SK-N-SH (cell line): ENCODE measurements at regions not wholly inside any gene's neighbourhood (a gene's known extent, or its start where the extent isn't known, plus 50 kb on each side); places are given as distances from the start of the nearest gene placed in this dataset.

Source experiments
- CTCF ChIA-PET: fragments of 300-600, 350-600 bp; formaldehyde crosslinking; extraction: SDS; loops from one replicate; lab custom pipeline; 2021; lab: Yijun Ruan, JAX
- POLR2A ChIA-PET: fragments of 350-600 bp; sonication (Branson Sonifier 250); formaldehyde crosslinking; extraction: SDS; loops from one replicate; lab custom pipeline; 2020; ENCODE audit warnings: antibody characterized with exemption, inconsistent platforms; lab: Yijun Ruan, JAX
- DNase-seq: peaks from one replicate; pipeline ENCODE4 v3.0.0; 2012
- H2AFZ ChIP-seq: fragments of 200-600 bp; sonication (generic); 2 replicates; pipeline ENCODE4 v1.8.1; 2016; ENCODE audit warnings: antibody characterized with exemption, mild to moderate bottlenecking, low read depth
- H3F3A ChIP-seq: fragments of 200-600 bp; sonication (generic); replicated peaks from 2 replicates; pipeline ENCODE3; 2016; ENCODE audit warnings: antibody characterized with exemption, mild to moderate bottlenecking; ENCODE audit not compliant: insufficient read depth
- H3K27ac ChIP-seq, 2 experiments: fragments of 200-500 bp in 1 of 2; fragments of 200-600 bp in 1 of 2; sonication (Bioruptor generic) in 1 of 2; sonication (generic), shearing (Covaris generic) in 1 of 2; 2 replicates each; pipeline versions ENCODE4 v1.5.1 to v1.6.1; 2014 to 2016; ENCODE audit warnings: low read depth in 2 of 2, inconsistent platforms in 1 of 2, low read length in 1 of 2, mild to moderate bottlenecking in 1 of 2, mixed read lengths in 1 of 2
- H3K27me3 ChIP-seq: fragments of 200-600 bp; sonication (generic), shearing (Covaris generic); 2 replicates; pipeline ENCODE4 v1.6.1; 2016; ENCODE audit warnings: mixed run types; ENCODE audit not compliant: insufficient read depth
- H3K36me3 ChIP-seq, 2 experiments: fragments of 200-500 bp in 1 of 2; fragments of 200-600 bp in 1 of 2; sonication (Bioruptor generic) in 1 of 2; sonication (generic) in 1 of 2; replicated peaks in 1 of 2; 2 replicates each; pipeline versions ENCODE3 to v1.5.1; 2014 to 2016; ENCODE audit warnings: low read length in 1 of 2, mild to moderate bottlenecking in 1 of 2; ENCODE audit not compliant: insufficient read depth in 2 of 2, control insufficient read depth in 1 of 2
- H3K4me1 ChIP-seq, 2 experiments: fragments of 200-500 bp in 1 of 2; fragments of 200-600 bp in 1 of 2; sonication (Bioruptor generic) in 1 of 2; sonication (generic), shearing (Covaris generic) in 1 of 2; 2 replicates each; pipeline versions ENCODE4 v1.5.1 to v1.6.1; 2014 to 2016; ENCODE audit warnings: low read depth in 1 of 2, low read length in 1 of 2, mixed run types in 1 of 2; ENCODE audit not compliant: insufficient read depth in 2 of 2, control insufficient read depth in 1 of 2
- H3K4me2 ChIP-seq: fragments of 200-600 bp; sonication (generic), shearing (Covaris generic); 2 replicates; pipeline ENCODE4 v1.6.1; 2017; ENCODE audit warnings: mixed run types
- H3K4me3 ChIP-seq, 2 experiments: fragments of 200-500 bp in 1 of 2; fragments of 200-600 bp in 1 of 2; sonication (Bioruptor generic) in 1 of 2; sonication (generic), shearing (Covaris generic) in 1 of 2; 2 replicates each; pipeline versions ENCODE4 v1.5.1 to v1.8.1; 2014 to 2016; ENCODE audit warnings: low read depth in 2 of 2, inconsistent platforms in 1 of 2, low read length in 1 of 2, mild to moderate bottlenecking in 1 of 2, mixed read lengths in 1 of 2, moderate library complexity in 1 of 2
- H3K79me2 ChIP-seq: fragments of 200-600 bp; sonication (generic); 2 replicates; pipeline ENCODE4 v1.8.1; 2017; ENCODE audit warnings: mild to moderate bottlenecking; ENCODE audit not compliant: insufficient read depth
- H3K9ac ChIP-seq: fragments of 200-600 bp; sonication (generic); 2 replicates; pipeline ENCODE4 v1.6.1; 2017; ENCODE audit warnings: mixed run types
- H3K9me2 ChIP-seq: fragments of 200-600 bp; sonication (generic); 2 replicates; pipeline ENCODE4 v1.6.1; 2017; ENCODE audit warnings: mixed run types
- H3K9me3 ChIP-seq: fragments of 200-600 bp; sonication (generic); 2 replicates; pipeline ENCODE4 v1.6.1; 2017; ENCODE audit warnings: mixed run types, mild to moderate bottlenecking, moderate library complexity
- H4K20me1 ChIP-seq: fragments of 200-600 bp; sonication (generic); 2 replicates; pipeline ENCODE4 v1.6.1; 2017; ENCODE audit warnings: mild to moderate bottlenecking, mixed run types; ENCODE audit not compliant: insufficient read depth
- FOSL2 ChIP-seq: IDR thresholded peaks from 2 replicates; pipeline ENCODE4 v1.4.0; 2012; ENCODE audit warnings: low read depth, mild to moderate bottlenecking, moderate library complexity, borderline replicate concordance
- FOXJ3 ChIP-seq: sonication (generic); formaldehyde crosslinking; IDR thresholded peaks from 2 replicates; pipeline ENCODE4 v1.5.1; 2020; ENCODE audit warnings: mild to moderate bottlenecking, missing genetic modification reagents
- GABPA ChIP-seq: IDR thresholded peaks from 2 replicates; pipeline ENCODE4 v1.4.0; 2012; ENCODE audit warnings: low read depth, mild to moderate bottlenecking
- JUND ChIP-seq: IDR thresholded peaks from 2 replicates; pipeline ENCODE4 v1.4.0; 2012
- MXI1 ChIP-seq: IDR thresholded peaks from 2 replicates; pipeline ENCODE4 v1.6.1; 2012; ENCODE audit warnings: mild to moderate bottlenecking, low read depth, low read length, improper control_type of control experiment
- NFIC ChIP-seq: IDR thresholded peaks from 2 replicates; pipeline ENCODE4 v1.4.0; 2012; ENCODE audit warnings: borderline replicate concordance
- NRF1 ChIP-seq: IDR thresholded peaks from 2 replicates; pipeline ENCODE4 v1.6.1; 2012; ENCODE audit warnings: low read depth, mild to moderate bottlenecking, low read length
- POLR2AphosphoS5 ChIP-seq: IDR thresholded peaks from 2 replicates; pipeline ENCODE4 v1.6.1; 2012; ENCODE audit warnings: low read depth, low read length
- RCOR1 ChIP-seq: fragments of 150-350 bp; IDR thresholded peaks from 2 replicates; pipeline ENCODE4 v1.6.1; 2017; ENCODE audit warnings: antibody characterized with exemption, low read length
- RFX5 ChIP-seq: IDR thresholded peaks from 2 replicates; pipeline ENCODE4 v1.6.1; 2012; ENCODE audit warnings: mild to moderate bottlenecking, improper control_type of control experiment, low read length
- RXRA ChIP-seq: IDR thresholded peaks from 2 replicates; pipeline ENCODE4 v1.4.0; 2012; ENCODE audit warnings: low read depth, mild to moderate bottlenecking, borderline replicate concordance
- SIN3A ChIP-seq: IDR thresholded peaks from 2 replicates; pipeline ENCODE4 v1.6.1; 2012; ENCODE audit warnings: low read depth, mild to moderate bottlenecking, low read length, moderate library complexity, borderline replicate concordance
- SMC3 ChIP-seq: IDR thresholded peaks from 2 replicates; pipeline ENCODE4 v1.6.1; 2012; ENCODE audit warnings: low read depth, low read length, improper control_type of control experiment
- WGBS: methylation state at CpG from one replicate; pipeline ENCODE4 v1.1.6; 2017; ENCODE audit warnings: low lambda C conversion rate; 5-methylcytosine and 5-hydroxymethylcytosine counted together
- TF ChIP-seq, protein P1 (sequence below): IDR thresholded peaks from 2 replicates; pipeline ENCODE4 v1.4.0; 2012; ENCODE audit warnings: low read depth, borderline replicate concordance
- TF ChIP-seq, protein P2 (sequence below): IDR thresholded peaks from 2 replicates; pipeline ENCODE4 v1.4.0; 2012; ENCODE audit warnings: low read depth
- TF ChIP-seq, protein P3 (sequence below): IDR thresholded peaks from 2 replicates; pipeline ENCODE4 v1.4.0; 2012; ENCODE audit warnings: low read depth, borderline replicate concordance
- TF ChIP-seq, protein P4 (sequence below): fragments of 200-600 bp; sonication (generic); IDR thresholded peaks from 2 replicates; pipeline ENCODE4 v1.6.1; 2017; ENCODE audit warnings: antibody characterized with exemption, mild to moderate bottlenecking, moderate library complexity

DNA sequence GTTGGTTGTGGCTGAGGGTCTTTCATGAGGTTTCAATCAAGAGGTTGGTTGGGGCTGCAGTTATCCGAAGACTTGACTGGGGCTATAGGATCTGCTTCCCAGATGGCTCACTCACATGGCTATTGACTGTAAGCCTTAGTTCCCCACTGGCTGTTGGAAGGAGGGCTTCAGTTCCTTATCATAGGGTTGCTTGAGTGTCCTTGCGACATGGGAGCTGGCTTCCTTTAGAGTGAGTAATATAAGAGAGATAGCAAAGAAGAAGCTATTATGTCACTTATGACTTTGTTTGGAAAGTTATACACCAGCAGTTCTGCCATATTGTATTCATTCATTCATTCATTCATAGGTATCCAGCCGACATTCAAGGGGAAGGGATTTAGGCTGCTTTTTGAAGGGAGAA lies 121.4 kb upstream of the WSCD1 start:
- no peak overlapping the region for H2AFZ ChIP-seq
- H3K4me2 ChIP-seq = no peak overlapping the region
- no peak for DNase-seq
- no peak overlapping the region for H3K4me3 ChIP-seq
- CTCF ChIA-PET = no interaction called here
- H3K4me1 ChIP-seq = no peaks in the 10 kb centered on the region
- H4K20me1 ChIP-seq = no peaks in the 10 kb centered on the region
- H3K36me3 ChIP-seq = no peaks in the 10 kb centered on the region
- no peaks in the 10 kb centered on the region for H3F3A ChIP-seq
- H3K27ac ChIP-seq = no peak overlapping the region
- no peaks in the 10 kb centered on the region for H3K79me2 ChIP-seq
- no peaks in the 10 kb centered on the region for H3K9me3 ChIP-seq
- TF ChIP-seq, protein P1, sequence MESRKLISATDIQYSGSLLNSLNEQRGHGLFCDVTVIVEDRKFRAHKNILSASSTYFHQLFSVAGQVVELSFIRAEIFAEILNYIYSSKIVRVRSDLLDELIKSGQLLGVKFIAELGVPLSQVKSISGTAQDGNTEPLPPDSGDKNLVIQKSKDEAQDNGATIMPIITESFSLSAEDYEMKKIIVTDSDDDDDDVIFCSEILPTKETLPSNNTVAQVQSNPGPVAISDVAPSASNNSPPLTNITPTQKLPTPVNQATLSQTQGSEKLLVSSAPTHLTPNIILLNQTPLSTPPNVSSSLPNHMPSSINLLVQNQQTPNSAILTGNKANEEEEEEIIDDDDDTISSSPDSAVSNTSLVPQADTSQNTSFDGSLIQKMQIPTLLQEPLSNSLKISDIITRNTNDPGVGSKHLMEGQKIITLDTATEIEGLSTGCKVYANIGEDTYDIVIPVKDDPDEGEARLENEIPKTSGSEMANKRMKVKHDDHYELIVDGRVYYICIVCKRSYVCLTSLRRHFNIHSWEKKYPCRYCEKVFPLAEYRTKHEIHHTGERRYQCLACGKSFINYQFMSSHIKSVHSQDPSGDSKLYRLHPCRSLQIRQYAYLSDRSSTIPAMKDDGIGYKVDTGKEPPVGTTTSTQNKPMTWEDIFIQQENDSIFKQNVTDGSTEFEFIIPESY = no peak
- TF ChIP-seq JUND = no peak
- no peak for TF ChIP-seq SMC3
- TF ChIP-seq, protein P2, sequence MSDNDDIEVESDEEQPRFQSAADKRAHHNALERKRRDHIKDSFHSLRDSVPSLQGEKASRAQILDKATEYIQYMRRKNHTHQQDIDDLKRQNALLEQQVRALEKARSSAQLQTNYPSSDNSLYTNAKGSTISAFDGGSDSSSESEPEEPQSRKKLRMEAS = no peak
- TF ChIP-seq SIN3A = no peak
- TF ChIP-seq RFX5 = no peak
- no peak for TF ChIP-seq FOXJ3 (CRISPR knock-in tag)
- no peak for TF ChIP-seq RXRA
- TF ChIP-seq NRF1 = no peak
- TF ChIP-seq MXI1 = no peak
- TF ChIP-seq GABPA = no peak
- POLR2A ChIA-PET = no interaction called here
- 4% methylated on average over 3 of the region's 3 CpGs for WGBS
- no peaks in the 10 kb centered on the region for H3K9me2 ChIP-seq
- H3K9ac ChIP-seq = no peak overlapping the region
- H3K27me3 ChIP-seq = peaks cover 3% of the 10 kb centered on the region; the same call in 1 of the 2 replicates

DNA sequence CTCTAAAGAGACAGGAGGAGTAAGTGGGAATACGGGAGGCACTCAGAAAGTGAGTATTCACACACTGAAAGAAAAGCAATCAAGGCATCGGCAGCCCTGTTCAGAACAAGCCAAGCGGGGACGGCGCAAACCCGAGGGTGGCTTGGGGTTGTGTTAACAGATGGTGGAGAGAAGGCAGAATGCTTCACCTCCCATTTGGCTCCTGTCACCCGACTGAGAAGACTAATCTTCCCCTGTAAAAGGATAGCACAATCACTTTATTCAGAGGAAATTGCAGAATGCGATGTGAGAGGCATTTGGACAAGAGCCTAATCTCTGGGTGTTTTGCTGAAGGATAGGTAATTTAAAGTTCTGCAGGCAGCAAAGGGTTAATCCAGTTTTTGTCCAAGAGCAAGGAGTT lies 119.3 kb upstream of the WSCD1 start:
- Histone ChIP-seq H3K9ac (no peak overlapping the region), H3F3A (no peaks in the 10 kb centered on the region), H4K20me1 (no peaks in the 10 kb centered on the region), H3K27ac (no peak overlapping the region), H3K79me2 (no peaks in the 10 kb centered on the region), H2AFZ (no peak overlapping the region), H3K4me1 (no peaks in the 10 kb centered on the region), H3K9me2 (no peaks in the 10 kb centered on the region), H3K36me3 (no peaks in the 10 kb centered on the region), H3K4me2 (no peak overlapping the region), H3K4me3 (no peak overlapping the region), H3K27me3 (no peaks in the 10 kb centered on the region; the same call in 1 of the 2 replicates), H3K9me3 (no peaks in the 10 kb centered on the region)
- no peak for TF ChIP-seq POLR2AphosphoS5
- TF ChIP-seq, protein P2 = no peak
- no peak for TF ChIP-seq FOSL2
- TF ChIP-seq, protein P3, sequence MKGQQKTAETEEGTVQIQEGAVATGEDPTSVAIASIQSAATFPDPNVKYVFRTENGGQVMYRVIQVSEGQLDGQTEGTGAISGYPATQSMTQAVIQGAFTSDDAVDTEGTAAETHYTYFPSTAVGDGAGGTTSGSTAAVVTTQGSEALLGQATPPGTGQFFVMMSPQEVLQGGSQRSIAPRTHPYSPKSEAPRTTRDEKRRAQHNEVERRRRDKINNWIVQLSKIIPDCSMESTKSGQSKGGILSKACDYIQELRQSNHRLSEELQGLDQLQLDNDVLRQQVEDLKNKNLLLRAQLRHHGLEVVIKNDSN = no peak
- no peak for TF ChIP-seq GABPA
- TF ChIP-seq NFIC = no peak
- no peak for TF ChIP-seq SMC3
- TF ChIP-seq RCOR1 = no peak
- TF ChIP-seq, protein P4, sequence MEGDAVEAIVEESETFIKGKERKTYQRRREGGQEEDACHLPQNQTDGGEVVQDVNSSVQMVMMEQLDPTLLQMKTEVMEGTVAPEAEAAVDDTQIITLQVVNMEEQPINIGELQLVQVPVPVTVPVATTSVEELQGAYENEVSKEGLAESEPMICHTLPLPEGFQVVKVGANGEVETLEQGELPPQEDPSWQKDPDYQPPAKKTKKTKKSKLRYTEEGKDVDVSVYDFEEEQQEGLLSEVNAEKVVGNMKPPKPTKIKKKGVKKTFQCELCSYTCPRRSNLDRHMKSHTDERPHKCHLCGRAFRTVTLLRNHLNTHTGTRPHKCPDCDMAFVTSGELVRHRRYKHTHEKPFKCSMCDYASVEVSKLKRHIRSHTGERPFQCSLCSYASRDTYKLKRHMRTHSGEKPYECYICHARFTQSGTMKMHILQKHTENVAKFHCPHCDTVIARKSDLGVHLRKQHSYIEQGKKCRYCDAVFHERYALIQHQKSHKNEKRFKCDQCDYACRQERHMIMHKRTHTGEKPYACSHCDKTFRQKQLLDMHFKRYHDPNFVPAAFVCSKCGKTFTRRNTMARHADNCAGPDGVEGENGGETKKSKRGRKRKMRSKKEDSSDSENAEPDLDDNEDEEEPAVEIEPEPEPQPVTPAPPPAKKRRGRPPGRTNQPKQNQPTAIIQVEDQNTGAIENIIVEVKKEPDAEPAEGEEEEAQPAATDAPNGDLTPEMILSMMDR = no peak
- POLR2A ChIA-PET = no interaction called here
- no peak for DNase-seq
- CTCF ChIA-PET = no interaction called here
- 22% methylated on average over 8 of the region's 8 CpGs for WGBS
